ENCODE measurements at regions not wholly inside any gene's neighbourhood (a gene's known extent, or its start where the extent isn't known, plus 50 kb on each side); places are given as distances from the start of the nearest gene placed in this dataset.

- no peak for TF ChIP-seq ZBTB7A (IDR thresholded peaks at IDR 0.05; ENCODE audit: low read depth)
- TF ChIP-seq MAX (IDR thresholded peaks at IDR 0.05), result no peak
- TF ChIP-seq TEAD4 (IDR thresholded peaks at IDR 0.05), result no peak
- TF ChIP-seq NFIC (IDR thresholded peaks at IDR 0.05), result no peak
- TF ChIP-seq CEBPB (IDR thresholded peaks at IDR 0.05), result no peak
- no peak for TF ChIP-seq EGR1 (IDR thresholded peaks at IDR 0.05)
- TF ChIP-seq CREB1 (IDR thresholded peaks at IDR 0.05; ENCODE audit: low read depth), result no peak
- TF ChIP-seq RAD21 (IDR thresholded peaks at IDR 0.05; ENCODE audit: low read depth), result no peak
Observed at GRCh38 chr17:64739316-64740058, 77.4 kb upstream of the SMURF2 start.

- peak; percentile 81 for TF ChIP-seq RAD21 (IDR thresholded peaks at IDR 0.05; ENCODE audit: low read depth)
- no peak for TF ChIP-seq FOXM1 (IDR thresholded peaks at IDR 0.05; ENCODE audit: borderline replicate concordance, low read depth)
Observed at GRCh38 chr17:64736804-64737492, 74.8 kb upstream of the SMURF2 start.

- TF ChIP-seq FOXM1 (IDR thresholded peaks at IDR 0.05; ENCODE audit: borderline replicate concordance, low read depth) (no peak), CREB1 (IDR thresholded peaks at IDR 0.05; ENCODE audit: low read depth) (no peak), EGR1 (IDR thresholded peaks at IDR 0.05) (no peak), TAF1 (IDR thresholded peaks at IDR 0.05; ENCODE audit: low read depth) (no peak), MAX (IDR thresholded peaks at IDR 0.05) (0 out of 2 replicates have a peak, but pooled peaks have one; percentile 50), USF1 (IDR thresholded peaks at IDR 0.05) (no peak; the same call in 1 of the 2 replicates), TEAD4 (IDR thresholded peaks at IDR 0.05) (peak; percentile 43), RAD21 (IDR thresholded peaks at IDR 0.05; ENCODE audit: low read depth) (no peak; the same call in 1 of the 2 replicates), CEBPB (IDR thresholded peaks at IDR 0.05) (no peak), REST (IDR thresholded peaks at IDR 0.05; ENCODE audit: low read depth) (no peak), TCF12 (IDR thresholded peaks at IDR 0.05; ENCODE audit: low read depth) (peak; percentile 86), ZBTB7A (IDR thresholded peaks at IDR 0.05; ENCODE audit: low read depth) (no peak), NFIC (IDR thresholded peaks at IDR 0.05) (peak; percentile 94), YY1 (IDR thresholded peaks at IDR 0.05; ENCODE audit: low read depth) (0 out of 2 replicates have a peak, but pooled peaks have one; percentile 36), EP300 (IDR thresholded peaks at IDR 0.05; ENCODE audit: borderline replicate concordance) (peak; percentile 84)
Observed at GRCh38 chr17:64732336-64733006, 70.4 kb upstream of the SMURF2 start.

GRCh38 chr17:64729201-64729600 lies 67.1 kb upstream of the SMURF2 start:
- TF ChIP-seq YY1 (IDR thresholded peaks at IDR 0.05; ENCODE audit: low read depth), result no peak
- TF ChIP-seq TEAD4 (IDR thresholded peaks at IDR 0.05), result no peak
- no peak for TF ChIP-seq MAX (IDR thresholded peaks at IDR 0.05)
- TF ChIP-seq REST (IDR thresholded peaks at IDR 0.05; ENCODE audit: low read depth), result no peak
- TF ChIP-seq USF1 (IDR thresholded peaks at IDR 0.05), result no peak
- no peak for TF ChIP-seq TAF1 (IDR thresholded peaks at IDR 0.05; ENCODE audit: low read depth)
- TF ChIP-seq EP300 (IDR thresholded peaks at IDR 0.05; ENCODE audit: borderline replicate concordance), result no peak
- TF ChIP-seq CEBPB (IDR thresholded peaks at IDR 0.05), result no peak
- TF ChIP-seq TCF12 (IDR thresholded peaks at IDR 0.05; ENCODE audit: low read depth), result no peak
- TF ChIP-seq EGR1 (IDR thresholded peaks at IDR 0.05), result no peak

- TF ChIP-seq RAD21 (IDR thresholded peaks at IDR 0.05; ENCODE audit: low read depth) (no peak), FOXM1 (IDR thresholded peaks at IDR 0.05; ENCODE audit: borderline replicate concordance, low read depth) (no peak), CEBPB (IDR thresholded peaks at IDR 0.05) (no peak), TAF1 (IDR thresholded peaks at IDR 0.05; ENCODE audit: low read depth) (no peak), EGR1 (IDR thresholded peaks at IDR 0.05) (no peak), ZBTB7A (IDR thresholded peaks at IDR 0.05; ENCODE audit: low read depth) (no peak), MAX (IDR thresholded peaks at IDR 0.05) (no peak), YY1 (IDR thresholded peaks at IDR 0.05; ENCODE audit: low read depth) (no peak), CREB1 (IDR thresholded peaks at IDR 0.05; ENCODE audit: low read depth) (no peak), USF1 (IDR thresholded peaks at IDR 0.05) (no peak), REST (IDR thresholded peaks at IDR 0.05; ENCODE audit: low read depth) (no peak), NFIC (IDR thresholded peaks at IDR 0.05) (no peak), TCF12 (IDR thresholded peaks at IDR 0.05; ENCODE audit: low read depth) (no peak)
Observed at GRCh38 chr17:64728041-64728695, 66.1 kb upstream of the SMURF2 start.
